GDM1 (cell line): ENCODE measurements at regions not wholly inside any gene's neighbourhood (a gene's known extent, or its start where the extent isn't known, plus 50 kb on each side); places are given as distances from the start of the nearest gene placed in this dataset.
"Not testable (repeated sequence)": the region's sequence is repeated elsewhere in the genome, so short reads cannot be mapped to it uniquely, and the experiment has no call there.

Experiments used
- DNase-seq: peaks from one replicate; lab custom pipeline; 2025; lab: John Stamatoyannopoulos, UW

DNA sequence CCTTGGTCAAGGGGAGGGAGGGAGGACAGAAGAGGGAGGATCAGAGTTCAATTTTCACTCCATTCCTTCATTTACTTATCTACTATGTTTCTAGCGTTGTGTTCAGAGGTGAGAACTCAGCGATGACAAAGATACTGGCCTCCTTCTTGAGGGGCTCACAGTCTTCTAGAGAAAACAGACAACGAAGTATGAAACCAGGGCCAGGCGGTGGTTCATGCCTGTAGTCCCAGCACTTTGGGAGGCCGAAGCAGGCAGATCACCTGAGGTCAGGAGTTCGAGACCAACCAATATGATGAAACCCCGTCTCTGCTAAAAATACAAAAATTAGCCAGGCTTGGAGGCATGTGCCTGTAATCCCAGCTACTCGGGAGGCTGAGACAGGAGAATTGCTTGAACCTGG lies 277.4 kb downstream of the MYCN start:
- DNase-seq = not testable (repeated sequence)

DNA sequence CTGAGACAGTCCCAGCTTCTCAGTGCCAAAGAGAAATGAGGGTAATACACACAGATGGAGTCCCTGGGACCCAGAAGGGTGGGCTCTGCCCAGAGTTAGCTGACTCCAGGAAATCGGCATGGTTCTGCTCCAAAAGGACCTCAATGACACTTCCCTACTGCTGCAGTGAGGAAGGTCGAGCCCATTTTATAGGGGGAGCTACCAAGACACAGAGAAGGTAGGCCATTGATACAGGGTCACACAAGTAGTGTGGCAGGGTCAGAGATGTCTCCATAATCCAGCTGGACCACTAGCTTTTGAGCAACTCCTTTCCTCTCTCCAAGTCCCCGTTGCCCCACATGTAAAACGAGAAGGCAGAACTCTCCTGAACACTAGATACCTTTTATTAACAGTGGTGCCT lies 276.9 kb downstream of the MYCN start:
- DNase-seq = no peak

DNA sequence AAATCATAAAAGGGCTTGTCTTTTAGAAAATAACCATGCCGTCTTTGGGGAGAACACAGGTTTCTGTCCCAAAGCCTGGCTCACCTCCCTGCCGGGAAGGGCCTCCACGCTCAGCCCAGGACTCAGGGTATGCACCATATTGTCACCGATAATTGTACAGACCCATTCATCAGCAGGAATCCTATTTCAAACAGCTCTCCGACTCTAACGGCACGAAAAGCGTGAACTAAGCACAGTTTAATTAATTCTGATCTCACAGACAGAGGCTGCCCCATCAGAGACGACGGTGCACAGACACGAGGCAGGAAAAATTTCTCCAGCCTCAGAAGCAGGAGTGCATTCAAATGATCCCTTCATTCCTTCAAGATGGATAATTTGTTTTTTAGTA lies 276.2 kb downstream of the MYCN start:
- DNase-seq = no peak

DNA sequence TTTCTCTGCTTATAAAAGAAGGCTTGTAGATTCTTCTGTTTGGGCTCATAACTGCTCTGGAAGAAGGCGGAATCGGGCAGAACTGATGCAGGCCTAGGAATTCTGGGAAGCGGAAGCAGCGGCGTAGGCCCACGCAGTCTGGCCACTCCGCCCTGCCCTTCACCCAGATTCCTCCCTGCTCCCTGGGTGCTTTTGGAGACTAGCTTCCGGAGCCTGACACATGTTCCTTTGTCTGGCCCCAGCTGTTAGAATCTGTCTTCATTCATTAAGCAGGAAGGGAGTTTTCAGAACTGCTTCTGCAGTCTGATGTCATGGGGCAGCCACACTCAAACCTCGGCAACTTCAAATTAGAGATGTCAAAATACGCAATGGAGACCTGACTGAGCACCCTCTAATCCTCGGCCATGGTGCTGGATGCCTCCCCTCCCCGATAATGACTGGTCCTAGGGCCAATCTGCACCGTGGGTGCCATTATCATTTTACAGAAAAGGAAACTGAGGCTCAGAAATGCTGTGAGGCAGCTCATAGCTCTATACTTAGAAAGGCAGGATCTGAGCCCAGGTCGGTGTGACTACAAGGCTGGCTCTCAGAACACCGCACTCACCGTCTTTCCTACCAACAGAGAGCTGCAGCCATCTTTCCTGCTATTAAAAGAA lies 275.7 kb downstream of the MYCN start:
- DNase-seq = no peak

DNA sequence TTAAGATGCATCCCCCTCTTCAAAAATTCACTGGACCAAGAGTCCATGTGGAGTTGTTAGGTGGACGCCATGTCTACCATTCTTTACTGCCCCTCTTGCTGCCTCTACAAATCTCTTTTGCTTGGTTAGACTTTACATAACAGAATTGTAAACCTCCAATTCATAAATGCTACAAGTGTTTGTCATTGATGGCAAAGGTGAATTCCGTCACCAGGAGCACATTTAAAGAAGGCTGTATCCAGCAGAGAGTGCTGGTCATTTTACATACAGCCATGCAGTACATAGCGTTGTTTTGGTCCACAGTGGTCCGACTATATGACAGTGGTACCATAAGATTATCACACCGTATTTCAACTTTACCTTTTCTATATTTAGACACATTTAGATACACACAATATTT lies 274.5 kb downstream of the MYCN start:
- no peak for DNase-seq

DNA sequence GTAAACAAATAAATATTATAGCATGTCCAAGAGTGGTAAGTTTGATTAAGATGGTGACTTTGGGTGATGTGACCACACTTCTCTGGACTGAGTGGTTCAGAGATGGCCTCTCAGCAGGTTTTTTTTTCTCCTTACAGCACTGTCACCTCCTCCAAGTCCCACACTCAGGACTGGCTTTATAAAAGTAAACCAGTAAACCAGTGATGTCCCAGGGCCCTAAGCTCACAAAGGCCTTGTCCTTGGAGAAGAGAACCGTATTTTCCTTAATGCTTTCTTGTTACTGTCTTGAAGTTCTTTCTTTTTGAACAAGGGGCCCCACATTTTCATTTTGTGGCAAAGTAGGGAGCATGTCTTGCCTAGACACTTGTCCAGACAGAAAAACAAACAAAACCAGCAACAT lies 274.0 kb downstream of the MYCN start:
- no peak for DNase-seq

DNA sequence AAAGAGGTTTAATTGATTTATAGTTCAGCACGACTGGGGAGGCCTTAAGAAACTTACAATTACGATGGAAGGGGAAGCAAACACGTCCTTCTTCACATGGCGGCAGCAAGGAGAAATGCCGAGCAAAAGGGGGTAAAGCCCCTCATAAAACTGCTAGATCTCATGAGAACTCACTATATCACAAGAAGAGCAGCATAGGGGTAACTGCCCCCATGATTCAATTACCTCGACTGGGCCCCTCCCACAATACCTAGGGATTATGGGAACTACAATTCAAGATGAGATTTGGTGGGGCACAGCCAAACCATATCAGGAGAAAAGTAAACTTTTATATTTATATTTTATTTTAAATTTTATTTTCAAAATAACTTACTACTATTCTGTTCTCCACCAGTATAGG lies 272.0 kb downstream of the MYCN start:
- DNase-seq = no peak

DNA sequence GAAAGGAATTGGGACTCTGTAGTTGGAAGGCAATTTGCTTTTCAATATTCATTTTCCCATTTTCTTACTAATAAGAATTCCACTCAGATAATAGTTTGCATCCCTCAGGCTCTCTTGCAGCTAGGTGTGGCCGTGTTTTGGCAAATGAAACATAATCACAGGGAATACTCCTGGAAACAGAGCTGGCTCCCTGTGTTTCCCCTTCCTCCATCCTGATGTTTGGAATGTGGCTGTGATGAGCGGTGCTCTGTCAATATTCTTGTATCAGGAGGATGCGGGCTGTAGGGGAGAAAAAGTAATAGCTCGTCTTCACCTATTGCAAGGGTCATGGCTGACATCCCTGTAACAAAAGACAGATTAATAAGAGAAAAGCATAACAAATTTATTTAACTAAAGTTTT lies 271.0 kb downstream of the MYCN start:
- no peak for DNase-seq

DNA sequence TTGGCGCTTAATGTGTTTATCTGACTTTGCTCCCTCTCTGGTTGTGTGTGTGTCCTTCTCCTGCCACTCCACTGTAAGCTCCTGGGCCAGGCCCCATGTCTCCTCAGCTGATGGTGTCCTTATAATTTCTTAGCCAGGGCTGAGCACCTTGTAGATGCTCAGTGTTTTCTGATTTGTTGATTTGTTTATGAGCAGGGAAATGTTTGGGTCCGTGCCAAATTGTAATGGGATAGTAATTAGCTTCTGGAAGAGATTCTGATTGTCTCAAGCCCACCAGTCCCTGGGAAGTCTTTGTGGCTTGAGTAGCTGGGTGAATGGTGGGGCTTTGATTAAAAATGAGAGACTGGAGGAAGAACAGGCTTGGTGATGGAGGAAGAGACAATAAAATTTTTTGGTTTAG lies 270.5 kb downstream of the MYCN start:
- no peak for DNase-seq

DNA sequence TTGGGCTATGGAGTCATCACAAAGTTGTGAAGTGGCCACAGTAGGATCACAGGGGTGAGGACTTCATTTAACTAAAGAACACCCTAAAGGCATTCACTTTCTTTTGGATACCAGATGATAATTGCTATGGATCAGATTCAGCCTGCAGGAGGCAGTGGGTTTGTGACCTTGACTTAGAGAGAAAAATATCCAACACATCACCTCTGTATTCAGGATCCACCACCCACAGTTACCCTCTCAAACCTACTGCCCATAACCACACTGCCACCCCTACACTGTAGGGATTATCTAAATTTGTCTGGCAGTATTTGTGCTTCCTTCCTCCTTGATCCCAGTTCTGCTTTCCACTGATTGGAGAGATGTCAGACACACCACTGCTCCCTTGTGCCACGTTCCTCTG lies 269.4 kb downstream of the MYCN start:
- peak; percentile 33 for DNase-seq

DNA sequence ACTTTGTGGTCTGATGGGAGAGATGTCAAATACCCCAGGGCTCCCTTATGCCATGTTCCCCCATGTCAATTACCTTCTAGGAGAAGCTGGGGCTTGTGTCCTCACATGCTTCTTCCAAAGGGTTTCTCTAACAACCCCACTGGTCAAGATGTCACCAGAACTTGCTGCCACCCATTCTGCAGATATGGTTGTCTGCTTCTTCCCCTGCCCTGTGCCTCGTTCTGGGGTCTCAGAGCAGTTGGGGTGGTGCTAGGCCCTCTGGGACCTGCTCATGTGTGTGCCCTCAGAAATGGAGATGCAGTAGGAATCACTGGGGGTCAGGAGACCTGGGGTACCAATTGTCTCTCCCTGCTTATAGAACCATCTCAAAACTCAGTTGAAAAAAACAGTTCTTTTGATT lies 268.6 kb downstream of the MYCN start:
- no peak for DNase-seq

DNA sequence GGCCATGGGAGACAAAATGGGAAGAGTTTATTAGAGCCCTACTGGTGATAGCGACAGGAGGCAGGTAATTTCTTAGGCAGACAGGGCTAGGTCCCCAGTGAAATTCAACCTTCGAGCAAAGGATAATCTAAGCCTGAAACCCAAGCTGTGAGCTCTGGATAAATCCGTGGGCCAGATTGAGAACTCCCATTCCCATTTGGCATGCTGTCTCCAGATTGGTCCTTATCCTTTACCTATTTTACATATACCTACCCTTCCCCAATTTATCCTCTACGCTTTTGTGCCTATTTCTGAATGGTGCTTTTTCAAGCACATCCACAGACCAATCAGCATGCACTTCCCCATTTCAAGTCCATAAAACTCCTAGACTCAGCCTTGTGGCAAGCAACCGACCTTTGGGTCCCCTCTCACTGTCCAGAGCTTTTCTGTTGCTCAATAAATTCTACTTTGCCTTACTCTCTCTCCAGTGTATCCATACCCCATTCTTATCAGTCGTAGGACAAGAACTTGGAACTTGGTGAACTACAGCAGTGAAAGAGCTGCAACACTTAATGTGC lies 268.0 kb downstream of the MYCN start:
- no peak for DNase-seq

DNA sequence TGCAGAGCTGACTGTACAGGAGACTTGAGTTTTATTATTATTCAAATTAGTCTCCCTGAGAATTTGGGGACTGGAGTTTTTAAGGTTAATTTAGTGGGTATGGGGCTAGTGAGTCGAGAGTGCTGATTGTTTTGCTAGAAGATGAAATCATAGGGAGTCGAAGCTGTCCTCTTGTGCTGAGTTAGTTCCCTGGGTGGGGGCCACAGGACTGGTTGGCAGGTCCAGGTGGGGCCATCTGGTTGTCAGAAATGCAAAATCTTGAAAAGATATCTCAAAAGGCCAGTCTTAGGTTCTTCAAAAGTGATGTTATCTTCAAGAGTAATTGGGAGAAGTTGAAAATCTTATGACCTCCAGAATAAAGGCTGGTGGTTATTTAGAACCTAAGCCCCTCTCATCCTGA lies 267.3 kb downstream of the MYCN start:
- no peak for DNase-seq

DNA sequence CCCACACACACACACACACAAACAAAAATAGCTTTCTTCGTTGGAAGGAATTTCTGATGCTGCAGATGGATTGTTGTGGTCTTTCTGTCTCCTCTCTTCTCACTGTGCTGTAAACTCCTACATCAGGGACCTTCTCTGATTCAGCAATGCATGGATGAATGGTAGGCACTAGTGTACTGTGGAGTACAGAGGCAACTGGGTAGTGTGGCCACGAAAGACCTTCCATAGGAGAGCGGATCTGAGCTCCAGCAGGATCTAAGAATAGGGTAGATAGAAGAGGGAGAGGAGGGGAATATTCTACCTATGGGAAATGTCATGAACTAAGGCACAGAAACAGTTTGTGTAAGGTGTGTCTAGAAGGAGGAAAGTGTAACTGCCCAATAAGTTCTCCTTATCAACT lies 266.8 kb downstream of the MYCN start:
- DNase-seq = no peak

DNA sequence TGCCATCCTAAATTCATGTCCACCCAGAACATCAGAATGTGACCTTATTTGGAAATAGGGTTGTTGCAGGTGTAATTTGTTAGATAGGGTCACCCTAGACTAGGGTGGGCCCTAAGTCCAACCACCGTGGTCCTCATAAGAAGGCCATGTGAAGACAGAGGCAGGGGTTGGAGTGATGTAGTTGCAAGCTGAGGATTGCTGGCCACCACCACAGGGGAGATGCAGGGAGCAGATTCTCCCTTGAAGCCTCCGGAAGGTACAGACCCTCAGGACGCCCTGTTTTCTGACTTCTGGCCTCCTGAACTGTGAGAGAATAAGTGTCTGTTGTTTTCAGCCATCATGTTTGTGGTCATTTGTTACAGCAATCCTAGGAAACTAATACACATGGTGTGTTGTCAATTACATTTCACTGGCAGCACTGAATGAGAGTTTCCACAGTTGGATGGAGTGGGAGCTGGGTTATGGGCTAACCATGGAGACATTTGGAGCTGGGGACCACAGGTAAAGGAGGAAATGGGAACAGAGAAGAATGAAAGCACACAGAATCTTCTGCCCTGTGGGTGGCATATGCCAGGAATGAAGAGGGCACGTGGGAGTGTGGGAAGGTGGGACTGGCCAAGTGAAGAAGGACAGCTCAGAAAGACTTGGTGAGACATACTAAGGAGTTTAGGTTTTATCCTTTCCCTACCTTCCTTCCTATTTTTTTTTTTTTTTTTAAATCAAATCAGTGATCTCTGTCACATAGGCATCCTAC lies 266.0 kb downstream of the MYCN start:
- DNase-seq = no peak

DNA sequence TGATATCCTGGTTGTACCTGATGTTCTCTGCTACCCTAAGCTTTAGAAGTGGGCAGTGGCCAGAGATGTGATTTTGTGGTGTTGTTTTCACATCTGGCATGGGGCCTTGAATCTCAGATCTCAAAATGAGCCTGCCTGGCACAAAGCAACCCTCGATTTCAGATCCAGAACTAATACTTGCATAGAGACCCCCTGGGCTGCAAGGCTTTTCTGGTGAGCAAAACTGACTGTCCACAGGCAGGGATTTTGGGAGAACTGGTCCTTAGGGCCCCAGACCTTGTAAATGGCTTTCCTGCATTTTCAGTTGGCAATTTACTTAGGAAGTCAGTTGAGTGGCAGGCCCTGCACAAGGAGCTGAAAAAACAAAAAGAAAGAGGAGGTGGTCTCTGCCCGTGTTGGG lies 265.3 kb downstream of the MYCN start:
- DNase-seq = no peak

DNA sequence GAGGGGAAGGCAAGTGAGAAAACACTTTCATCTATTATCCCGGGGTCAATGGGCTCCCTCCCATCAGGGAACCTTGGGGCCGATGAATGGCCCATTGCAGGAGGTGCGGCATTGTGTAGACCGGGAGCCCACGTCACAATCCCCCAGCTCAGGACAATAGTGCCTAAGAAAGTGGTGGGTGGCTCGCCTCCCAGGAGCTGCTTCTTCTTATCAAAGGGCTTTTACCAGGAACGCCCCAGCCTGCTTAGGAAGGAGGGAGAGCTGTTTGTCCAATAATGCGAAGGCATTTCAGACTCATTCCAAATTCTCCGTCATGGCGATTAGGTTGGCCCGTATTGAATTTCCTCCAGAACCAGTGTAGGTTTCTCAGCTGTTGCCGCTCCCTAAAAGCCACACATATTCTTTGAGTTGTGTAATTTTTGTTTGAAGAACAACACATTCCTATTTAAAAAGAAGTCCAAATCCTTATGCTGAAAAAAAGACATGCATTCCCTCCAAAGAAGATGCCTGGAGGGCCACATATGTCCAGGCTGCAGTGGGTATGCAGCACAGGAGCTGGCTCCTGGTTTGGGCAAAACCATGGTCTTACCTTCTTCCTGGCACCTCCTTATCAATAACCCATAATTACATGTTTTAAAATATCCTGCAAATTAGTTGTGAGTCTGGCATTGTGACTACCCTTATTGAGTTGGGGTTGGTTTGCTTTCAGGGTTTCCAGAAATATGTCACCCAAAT lies 264.7 kb downstream of the MYCN start:
- no peak for DNase-seq

DNA sequence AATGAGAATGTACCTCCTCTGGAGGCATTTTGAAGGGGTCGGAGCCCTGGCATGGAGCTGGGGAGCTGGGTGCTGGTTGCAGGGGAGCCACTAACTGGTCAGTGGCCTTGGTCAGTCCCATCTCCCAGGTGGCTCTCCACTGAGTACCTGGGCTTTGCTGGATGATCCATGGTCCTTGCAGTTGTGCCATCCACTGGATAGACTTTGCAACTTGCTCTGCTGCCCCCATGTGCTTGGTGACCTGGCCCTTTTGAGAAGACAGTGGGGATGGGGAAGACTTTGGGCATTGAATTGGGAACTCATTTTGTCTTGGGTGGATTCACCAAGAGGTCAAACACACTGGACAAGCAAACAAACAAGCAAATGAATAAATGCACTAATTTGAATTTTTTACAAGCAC lies 263.9 kb downstream of the MYCN start:
- no peak for DNase-seq

DNA sequence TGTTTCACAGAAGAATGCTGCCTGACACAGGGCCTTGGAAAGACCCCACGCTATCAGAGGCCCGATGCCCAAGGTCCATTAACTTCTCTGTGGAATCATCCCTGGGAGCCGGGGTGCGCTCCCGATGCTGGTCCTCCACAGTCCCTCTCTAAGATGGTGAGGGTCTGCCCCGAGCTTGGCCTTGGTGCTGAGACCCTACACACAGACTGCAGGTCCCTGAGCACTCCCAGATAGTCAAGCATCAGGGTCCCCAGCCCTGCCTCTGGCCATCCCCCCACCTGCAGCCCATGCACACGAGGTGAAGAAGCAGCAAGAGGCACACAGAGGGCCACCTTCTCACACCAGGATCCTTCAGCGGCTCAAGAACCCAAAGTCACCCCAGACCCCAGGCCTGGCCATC lies 263.3 kb downstream of the MYCN start:
- DNase-seq = no peak

DNA sequence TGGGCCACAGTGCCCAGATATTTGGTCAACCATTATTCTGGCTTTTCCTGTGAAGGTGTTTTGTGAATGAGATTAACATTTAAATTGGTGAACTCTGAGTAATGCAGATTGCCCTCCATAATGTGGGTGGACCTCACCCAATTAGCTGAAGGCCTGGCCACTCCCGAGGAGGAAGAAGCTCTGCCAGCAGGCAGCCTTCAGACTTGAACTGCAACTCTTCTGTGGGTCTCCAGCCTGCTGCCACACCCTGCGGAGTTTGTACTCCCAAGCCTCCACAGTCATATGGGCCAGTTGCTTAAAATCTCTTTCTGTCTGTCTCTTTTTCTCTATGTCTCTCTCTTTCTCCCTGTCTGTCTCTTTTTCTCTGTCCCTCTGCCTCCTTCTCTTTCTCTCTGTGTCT lies 262.7 kb downstream of the MYCN start:
- no peak for DNase-seq

DNA sequence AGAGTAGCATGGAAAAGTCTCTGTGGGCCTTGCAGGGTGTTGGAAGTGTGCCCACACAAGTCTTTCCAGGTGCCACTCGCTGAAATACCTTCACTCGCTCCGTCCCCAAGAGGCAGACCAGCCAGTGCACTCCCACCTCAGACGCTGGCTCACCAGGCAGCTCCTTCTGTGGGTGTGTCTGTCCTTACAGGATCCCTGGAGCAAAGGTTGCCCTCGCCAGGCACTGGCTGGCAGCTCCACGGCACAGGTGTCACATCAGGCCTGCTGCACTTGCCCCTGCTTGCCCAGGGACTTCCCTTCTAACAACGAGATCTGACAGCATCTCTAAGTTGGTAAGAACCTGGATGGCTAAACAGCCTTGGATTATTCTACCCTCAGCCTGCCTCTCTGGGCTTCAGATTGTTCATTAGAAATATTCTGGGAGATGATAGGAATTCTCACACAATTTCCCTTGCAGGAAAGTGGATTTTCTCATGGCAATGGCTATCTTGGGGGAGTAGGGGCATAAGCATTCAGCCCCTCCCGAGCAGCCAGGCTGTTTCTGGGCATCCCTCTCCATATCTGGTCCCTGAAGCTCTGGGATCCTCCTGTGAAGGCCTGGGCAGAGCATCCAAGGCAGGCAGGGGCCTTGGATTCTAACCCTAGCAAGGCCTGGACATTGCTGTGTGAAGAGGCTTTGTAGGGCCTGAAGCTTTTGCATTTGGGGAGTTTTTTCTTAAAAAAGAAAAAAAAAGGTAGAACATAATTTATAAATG lies 262.1 kb downstream of the MYCN start:
- no peak for DNase-seq

DNA sequence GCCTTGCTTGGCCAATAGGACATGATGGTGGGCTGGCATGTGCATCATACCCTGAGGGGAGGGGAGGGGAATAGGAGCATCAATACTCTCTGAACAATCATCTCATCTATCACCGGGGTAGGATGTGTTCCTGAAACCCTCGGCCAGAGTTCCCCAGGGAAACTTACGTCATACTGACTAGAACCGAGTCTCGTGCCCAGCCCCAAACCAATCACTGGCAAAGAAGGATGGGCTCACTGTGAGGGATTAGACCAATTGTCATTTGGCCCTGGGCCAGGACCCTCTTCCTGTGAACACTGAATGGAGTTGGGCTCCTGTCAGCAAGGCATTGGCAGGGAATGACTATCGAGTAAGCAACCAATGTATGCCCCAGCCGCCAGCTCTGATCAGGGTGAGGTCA lies 261.5 kb downstream of the MYCN start:
- DNase-seq = no peak
